SKM-1 treated with dmso at 0.1 percent for 144 hours (cell line): ENCODE measurements at regions not wholly inside any gene's neighbourhood (a gene's known extent, or its start where the extent isn't known, plus 50 kb on each side); places are given as distances from the start of the nearest gene placed in this dataset.
"Not testable (repeated sequence)": the region's sequence is repeated elsewhere in the genome, so short reads cannot be mapped to it uniquely, and the experiment has no call there.

Experiments
- DNase-seq: peaks from one replicate; lab custom pipeline; 2025; ENCODE audit not compliant: unreplicated experiment; lab: John Stamatoyannopoulos, UW

- no peak for DNase-seq
Measured at GRCh38 chr2:82481207-82481606, 1977.9 kb downstream of the SUCLG1 start.

GRCh38 chr2:82478641-82479040, 1980.4 kb downstream of the SUCLG1 start:
- no peak for DNase-seq

GRCh38 chr2:82476094-82476493, 1983.0 kb downstream of the SUCLG1 start:
- no peak for DNase-seq

- DNase-seq = no peak
Measured at GRCh38 chr2:82428251-82428650, 2030.8 kb downstream of the SUCLG1 start.

- DNase-seq = no peak
Measured at GRCh38 chr2:82412021-82412420, 2047.1 kb downstream of the SUCLG1 start.

GRCh38 chr2:82411071-82411470, 2048.0 kb downstream of the SUCLG1 start:
- DNase-seq = no peak

- no peak for DNase-seq
Measured at GRCh38 chr2:82395531-82395930, 2063.5 kb downstream of the SUCLG1 start.

GRCh38 chr2:82391386-82391785, 2067.7 kb downstream of the SUCLG1 start:
- DNase-seq = peak; percentile 51

- no peak for DNase-seq
Measured at GRCh38 chr2:82355622-82356021, 2051.1 kb upstream of the LRRTM1 start.

- DNase-seq = no peak
Measured at GRCh38 chr2:82345910-82346309, 2041.4 kb upstream of the LRRTM1 start.

GRCh38 chr2:82344670-82345069, 2040.1 kb upstream of the LRRTM1 start:
- no peak for DNase-seq

GRCh38 chr2:82342356-82342755, 2037.8 kb upstream of the LRRTM1 start:
- no peak for DNase-seq

GRCh38 chr2:82340578-82341053, 2036.1 kb upstream of the LRRTM1 start:
- DNase-seq = peak; percentile 57

GRCh38 chr2:82339805-82340204, 2035.3 kb upstream of the LRRTM1 start:
- no peak for DNase-seq

- no peak for DNase-seq
Measured at GRCh38 chr2:82333697-82334096, 2029.1 kb upstream of the LRRTM1 start.

- DNase-seq = peak; percentile 44
Measured at GRCh38 chr2:82330155-82330554, 2025.6 kb upstream of the LRRTM1 start.

- DNase-seq = not testable (repeated sequence)
Measured at GRCh38 chr2:82326180-82326767, 2021.7 kb upstream of the LRRTM1 start.

- DNase-seq = no peak
Measured at GRCh38 chr2:82320296-82320695, 2015.7 kb upstream of the LRRTM1 start.

- DNase-seq = no peak
Measured at GRCh38 chr2:82317012-82317411, 2012.5 kb upstream of the LRRTM1 start.

GRCh38 chr2:82316586-82316985, 2012.0 kb upstream of the LRRTM1 start:
- DNase-seq = no peak

GRCh38 chr2:82314836-82315472, 2010.4 kb upstream of the LRRTM1 start:
- DNase-seq = no peak

- DNase-seq = no peak
Measured at GRCh38 chr2:82307511-82307910, 2003.0 kb upstream of the LRRTM1 start.

- no peak for DNase-seq
Measured at GRCh38 chr2:82301506-82301905, 1997.0 kb upstream of the LRRTM1 start.
